ENCODE measurements at regions not wholly inside any gene's neighbourhood (a gene's known extent, or its start where the extent isn't known, plus 50 kb on each side); places are given as distances from the start of the nearest gene placed in this dataset.

DNA sequence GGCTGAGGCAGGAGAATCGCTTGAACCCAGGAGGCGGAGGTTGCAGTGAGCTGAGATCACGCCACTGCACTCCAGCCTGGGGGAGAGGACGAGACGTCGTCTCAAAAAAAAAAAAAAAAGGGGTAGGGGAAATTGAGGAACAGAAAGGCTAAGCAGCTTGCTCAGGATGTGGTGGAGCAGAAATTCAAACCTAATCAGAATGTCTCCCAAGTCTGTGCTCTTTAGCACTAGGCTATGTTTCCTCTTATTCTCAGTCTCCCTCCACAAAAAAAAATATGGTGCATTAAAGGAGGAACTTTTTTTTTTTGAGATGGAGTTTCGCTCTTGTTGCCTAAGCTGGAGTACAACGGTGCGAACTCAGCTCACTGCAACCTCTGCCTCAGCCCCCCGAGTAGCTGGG is 114.2 kb downstream of the SLC16A1 start:
- Histone ChIP-seq H3K4me1 (ENCODE audit: low read length) (peaks cover 11% of the 10 kb centered on the region), H3F3A (ENCODE audit: insufficient read depth, low read length) (peaks cover 4% of the 10 kb centered on the region; the same call in 1 of the 2 replicates), H3K79me2 (ENCODE audit: low read length) (no peaks in the 10 kb centered on the region), H2AFZ (ENCODE audit: low read length) (no peak overlapping the region), H3K4me3 (ENCODE audit: low read length) (no peak overlapping the region), H3K9me3 (replicated peaks; ENCODE audit: insufficient read depth, low read length) (no peaks in the 10 kb centered on the region), H3K9me2 (replicated peaks; ENCODE audit: insufficient read depth, low read length) (no peaks in the 10 kb centered on the region), H3K9ac (ENCODE audit: low read length) (no peak overlapping the region), H3K36me3 (replicated peaks; ENCODE audit: insufficient read depth, low read length) (no peaks in the 10 kb centered on the region), H3K27me3 (replicated peaks; ENCODE audit: insufficient read depth, low read length) (0 out of 2 replicates have a peak, but pooled peaks cover 4% of the 10 kb centered on the region), H3K27ac (ENCODE audit: low read length) (no peak overlapping the region), H4K20me1 (ENCODE audit: insufficient read depth, low read length) (no peaks in the 10 kb centered on the region), H3K4me2 (ENCODE audit: low read depth, low read length) (no peak overlapping the region)
- no peak for DNase-seq
- TF ChIP-seq EZH2 (optimal IDR thresholded peaks at IDR 0.05; ENCODE audit: low read depth, low read length) (no peak), EZH2phosphoT487 (IDR thresholded peaks at IDR 0.05; ENCODE audit: low read length) (no peak), CTCF (IDR thresholded peaks at IDR 0.05; ENCODE audit: low read length) (no peak)

DNA sequence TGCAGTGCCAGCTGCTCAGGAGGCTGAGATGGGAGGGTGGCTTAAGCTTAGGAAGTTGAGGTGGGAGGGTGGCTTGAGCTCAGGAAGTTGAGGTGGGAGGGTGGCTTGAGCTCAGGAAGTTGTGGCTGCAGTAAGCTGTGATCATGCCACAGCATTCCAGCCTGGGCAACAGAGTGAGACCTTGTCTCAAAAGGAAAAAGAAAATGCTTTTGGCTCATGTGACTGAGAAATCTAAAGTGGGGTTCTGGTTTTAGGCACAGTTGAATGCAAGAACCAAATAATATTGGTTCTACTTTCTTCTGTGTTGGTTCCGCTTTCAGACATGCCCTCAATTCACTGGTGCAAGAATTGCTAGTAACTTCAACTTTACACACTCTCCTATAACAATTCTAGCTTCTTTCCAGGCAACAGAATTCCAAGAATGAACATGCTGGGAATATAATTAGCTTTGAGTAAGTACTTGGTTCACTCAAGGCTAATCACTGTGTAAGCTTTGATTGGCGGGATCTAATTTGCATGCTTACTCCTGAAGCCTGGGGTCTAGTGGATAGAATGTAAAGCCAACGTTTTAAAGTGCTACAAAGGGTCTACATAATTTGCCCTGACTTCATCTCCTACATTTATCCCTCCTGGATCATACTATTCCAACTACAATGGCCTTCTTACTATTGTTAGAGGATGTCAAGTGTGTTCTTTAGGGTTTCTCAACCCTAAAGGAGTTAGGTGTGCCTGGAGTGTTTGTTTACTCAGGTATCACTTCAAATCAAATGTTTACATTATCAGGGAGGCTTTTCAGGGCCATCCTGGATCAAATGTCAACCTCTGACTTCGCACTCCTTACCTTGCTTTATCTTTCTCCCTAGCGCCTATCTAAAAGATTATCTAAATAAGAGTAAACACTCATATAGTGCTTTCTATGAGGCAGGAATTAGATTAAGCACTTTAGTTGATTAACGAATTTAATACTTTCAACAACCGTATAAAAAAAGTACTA is 115.1 kb downstream of the SLC16A1 start:
- Histone ChIP-seq H3K9me3 (replicated peaks; ENCODE audit: insufficient read depth, low read length) (no peaks in the 10 kb centered on the region), H3K4me2 (ENCODE audit: low read depth, low read length) (peak overlapping the region; percentile 57; the same call in 1 of the 2 replicates), H2AFZ (ENCODE audit: low read length) (no peak overlapping the region), H3K9ac (ENCODE audit: low read length) (no peak overlapping the region), H3K27ac (ENCODE audit: low read length) (no peak overlapping the region), H3K27me3 (replicated peaks; ENCODE audit: insufficient read depth, low read length) (0 out of 2 replicates have a peak, but pooled peaks cover 4% of the 10 kb centered on the region), H3K36me3 (replicated peaks; ENCODE audit: insufficient read depth, low read length) (no peaks in the 10 kb centered on the region), H3K4me3 (ENCODE audit: low read length) (no peak overlapping the region), H3F3A (ENCODE audit: insufficient read depth, low read length) (peaks cover 4% of the 10 kb centered on the region; the same call in 1 of the 2 replicates), H3K4me1 (ENCODE audit: low read length) (peaks cover 11% of the 10 kb centered on the region), H3K9me2 (replicated peaks; ENCODE audit: insufficient read depth, low read length) (no peaks in the 10 kb centered on the region), H4K20me1 (ENCODE audit: insufficient read depth, low read length) (no peaks in the 10 kb centered on the region), H3K79me2 (ENCODE audit: low read length) (no peaks in the 10 kb centered on the region)
- peak; percentile 49 for DNase-seq
- TF ChIP-seq EZH2phosphoT487 (IDR thresholded peaks at IDR 0.05; ENCODE audit: low read length) (no peak), CTCF (IDR thresholded peaks at IDR 0.05; ENCODE audit: low read length) (no peak)

- H3K9me3 ChIP-seq (replicated peaks; ENCODE audit: insufficient read depth, low read length): no peaks in the 10 kb centered on the region
- H3K4me3 ChIP-seq (ENCODE audit: low read length): no peak overlapping the region
- peaks cover 4% of the 10 kb centered on the region; the same call in 1 of the 2 replicates for H3F3A ChIP-seq (ENCODE audit: insufficient read depth, low read length)
- H3K27me3 ChIP-seq (replicated peaks; ENCODE audit: insufficient read depth, low read length): no peaks in the 10 kb centered on the region
- H3K36me3 ChIP-seq (replicated peaks; ENCODE audit: insufficient read depth, low read length): no peaks in the 10 kb centered on the region
- no peak overlapping the region for H3K9ac ChIP-seq (ENCODE audit: low read length)
- H3K4me2 ChIP-seq (ENCODE audit: low read depth, low read length): no peak overlapping the region
- no peak overlapping the region for H3K27ac ChIP-seq (ENCODE audit: low read length)
- no peaks in the 10 kb centered on the region for H3K9me2 ChIP-seq (replicated peaks; ENCODE audit: insufficient read depth, low read length)
- no peak for TF ChIP-seq EZH2phosphoT487 (IDR thresholded peaks at IDR 0.05; ENCODE audit: low read length)
- no peak for TF ChIP-seq CTCF (IDR thresholded peaks at IDR 0.05; ENCODE audit: low read length)
- no peak for TF ChIP-seq EZH2 (optimal IDR thresholded peaks at IDR 0.05; ENCODE audit: low read depth, low read length)
- DNase-seq: no peak
- H3K4me1 ChIP-seq (ENCODE audit: low read length): peaks cover 11% of the 10 kb centered on the region
- H4K20me1 ChIP-seq (ENCODE audit: insufficient read depth, low read length): no peaks in the 10 kb centered on the region
- no peaks in the 10 kb centered on the region for H3K79me2 ChIP-seq (ENCODE audit: low read length)
- H2AFZ ChIP-seq (ENCODE audit: low read length): no peak overlapping the region
These were observed 119.4 kb downstream of the SLC16A1 start for GRCh38 chr1:112836642-112837041.

All from MM.1S (cell line).